IPS DF 19.7 (cell line): ENCODE measurements at regions not wholly inside any gene's neighbourhood (a gene's known extent, or its start where the extent isn't known, plus 50 kb on each side); places are given as distances from the start of the nearest gene placed in this dataset.
"Not testable (repeated sequence)": the region's sequence is repeated elsewhere in the genome, so short reads cannot be mapped to it uniquely, and the experiment has no call there.

Source experiments
- DNase-seq: peaks from one replicate; pipeline ENCODE4 v3.0.0-alpha.2; 2013; ENCODE audit warnings: low read depth, low spot score

- no peak for DNase-seq
Measured at GRCh38 chr6:120805276-120805675, 529.0 kb downstream of the TBC1D32 start.

DNA sequence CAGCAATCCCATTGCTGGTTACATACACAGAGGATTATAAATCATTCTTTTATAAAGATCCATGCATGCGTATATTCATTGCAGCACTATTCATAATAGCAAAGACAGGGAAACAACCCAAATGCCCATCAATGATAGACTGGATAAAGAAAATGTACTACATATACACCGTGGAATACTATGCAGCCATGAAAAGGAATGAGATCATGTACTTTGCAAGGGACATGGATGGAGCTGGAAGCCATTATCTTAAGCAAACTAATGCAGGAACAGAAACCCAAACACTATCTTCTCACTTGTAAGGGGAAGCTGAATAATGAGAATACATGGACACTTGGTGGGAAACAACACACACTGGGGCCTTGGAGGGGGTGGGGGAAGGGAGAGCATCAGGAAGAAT, 529.7 kb downstream of the TBC1D32 start:
- DNase-seq = no peak

GRCh38 chr6:120786682-120787081, 547.6 kb downstream of the TBC1D32 start:
- no peak for DNase-seq

- no peak for DNase-seq
Measured at GRCh38 chr6:120786256-120786655, 548.0 kb downstream of the TBC1D32 start.

DNA sequence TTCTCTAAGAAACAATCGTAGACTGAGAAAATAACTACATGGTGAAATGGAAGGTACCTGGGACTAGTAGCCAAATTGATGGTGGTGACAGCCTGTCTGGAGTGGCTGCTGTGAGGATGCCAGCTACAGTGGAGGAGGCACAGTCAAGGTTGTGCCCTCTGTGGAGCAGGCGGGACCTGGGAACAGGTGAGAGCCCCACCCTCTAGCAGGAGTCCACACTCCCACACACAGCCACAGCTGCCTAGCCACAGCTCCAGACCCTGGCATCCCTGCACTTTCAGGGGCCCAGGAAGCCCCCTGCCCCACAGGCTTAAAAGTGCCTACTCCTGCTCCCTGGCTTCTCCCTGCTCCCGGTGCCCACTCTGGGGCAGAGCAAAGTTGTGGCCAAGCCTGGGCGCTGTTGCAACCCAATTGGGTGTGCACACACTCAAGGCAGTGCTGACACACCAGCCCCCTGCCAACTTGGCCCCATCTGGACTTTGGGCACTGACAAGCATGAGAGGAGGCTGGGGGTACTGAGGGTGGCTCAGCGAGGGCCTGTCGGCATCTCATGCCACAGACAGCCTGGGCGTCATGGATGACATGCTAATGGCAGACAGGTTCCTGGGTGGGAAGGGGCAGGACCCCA, 548.7 kb downstream of the TBC1D32 start:
- DNase-seq = no peak

DNA sequence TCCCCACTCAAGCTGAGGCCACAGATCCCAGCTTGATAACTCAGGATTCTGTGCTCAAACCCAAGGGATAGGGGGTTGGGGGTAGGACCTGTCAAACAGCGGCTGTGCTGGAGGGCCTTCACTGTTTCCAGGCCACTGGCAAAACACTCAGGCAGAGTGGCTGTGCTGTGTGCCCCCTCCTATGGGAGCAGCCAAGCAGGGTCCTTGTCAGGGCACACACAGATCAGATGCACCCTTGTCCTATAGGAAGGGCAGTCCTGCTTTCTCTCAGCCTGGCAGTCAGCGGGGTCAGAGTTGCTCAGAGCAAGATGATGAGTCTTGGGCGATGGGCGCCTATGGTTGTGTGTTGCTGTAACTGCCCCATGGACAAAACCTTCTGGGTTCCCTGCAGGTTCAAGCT, 554.8 kb downstream of the TBC1D32 start:
- DNase-seq = no peak

- DNase-seq = no peak
Measured at GRCh38 chr6:120775698-120776097, 558.6 kb downstream of the TBC1D32 start.

DNA sequence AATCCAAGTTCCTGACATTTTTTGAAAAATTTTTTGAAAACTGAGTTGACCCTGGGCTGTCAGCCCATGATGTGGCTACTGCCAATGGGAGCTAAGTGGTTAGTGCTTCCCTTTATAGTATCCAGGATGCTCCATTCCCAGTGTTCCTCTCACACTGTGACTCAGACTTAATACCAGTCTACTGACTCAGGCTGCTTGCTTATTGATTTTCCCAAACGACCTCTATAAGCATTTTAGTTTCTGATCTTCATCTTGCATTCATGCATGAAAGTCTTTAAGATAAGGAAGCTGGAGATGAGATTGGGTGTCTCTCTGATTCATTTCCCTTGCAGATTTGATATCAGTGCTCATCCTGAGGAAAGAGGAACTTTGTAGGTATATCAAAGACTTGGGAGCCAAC, 560.0 kb downstream of the TBC1D32 start:
- no peak for DNase-seq

DNA sequence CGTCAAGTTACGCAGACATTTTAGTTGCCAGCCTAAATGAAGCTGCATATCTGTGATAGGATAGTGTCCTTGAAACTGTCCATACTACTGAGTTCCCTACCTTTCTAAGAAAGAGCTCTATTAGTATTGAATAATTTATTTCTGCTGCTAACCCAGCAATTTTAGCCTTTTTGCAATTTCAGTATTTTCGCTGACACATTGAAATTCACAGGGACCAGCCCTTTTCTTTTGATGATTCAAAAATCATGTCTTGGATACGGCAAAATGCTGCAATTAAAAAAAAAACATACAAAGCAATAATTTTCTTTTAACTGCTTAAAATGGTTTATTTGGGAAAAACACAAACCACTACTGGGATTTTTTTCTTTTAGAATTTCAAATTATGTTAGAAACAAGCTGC, 563.3 kb downstream of the TBC1D32 start:
- DNase-seq = no peak

GRCh38 chr6:120764312-120764711, 570.0 kb downstream of the TBC1D32 start:
- no peak for DNase-seq

DNA sequence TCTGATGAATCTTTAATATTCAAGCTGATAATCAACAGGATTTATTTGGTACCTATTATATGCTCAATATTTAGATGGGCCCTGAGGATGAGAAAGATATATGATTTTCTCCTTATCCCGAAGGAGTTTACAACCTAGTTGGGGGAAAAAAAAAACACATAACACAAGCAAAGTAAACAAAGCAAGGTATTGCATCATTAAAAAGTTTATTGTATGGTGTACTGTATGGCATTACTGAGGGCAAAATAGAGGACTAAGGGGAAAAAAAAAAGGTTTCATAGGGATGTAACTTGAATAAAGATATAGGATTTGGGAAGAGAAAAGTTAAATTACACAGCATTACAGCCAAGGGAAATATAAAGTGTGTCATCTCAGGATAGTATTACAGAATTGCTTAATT, 574.7 kb downstream of the TBC1D32 start:
- no peak for DNase-seq

DNA sequence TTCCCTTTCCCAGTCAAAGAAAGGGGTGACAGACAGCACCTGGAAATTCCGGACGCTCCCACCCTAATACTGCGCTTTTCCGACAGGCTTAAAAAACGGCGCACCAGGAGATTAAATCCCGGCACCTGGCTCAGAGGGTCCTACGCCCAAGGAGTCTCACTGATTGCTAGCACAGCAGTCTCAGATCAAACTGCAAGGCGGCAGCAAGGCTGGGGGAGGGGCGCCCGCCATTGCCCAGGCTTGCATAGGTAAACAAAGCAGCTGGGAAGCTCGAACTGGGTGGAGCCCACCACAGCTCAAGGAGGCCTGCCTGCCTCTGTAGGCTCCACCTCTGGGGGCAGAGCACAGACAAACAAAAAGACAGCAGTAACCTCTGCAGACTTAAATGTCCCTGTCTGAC, 585.7 kb downstream of the TBC1D32 start:
- not testable (repeated sequence) for DNase-seq

DNA sequence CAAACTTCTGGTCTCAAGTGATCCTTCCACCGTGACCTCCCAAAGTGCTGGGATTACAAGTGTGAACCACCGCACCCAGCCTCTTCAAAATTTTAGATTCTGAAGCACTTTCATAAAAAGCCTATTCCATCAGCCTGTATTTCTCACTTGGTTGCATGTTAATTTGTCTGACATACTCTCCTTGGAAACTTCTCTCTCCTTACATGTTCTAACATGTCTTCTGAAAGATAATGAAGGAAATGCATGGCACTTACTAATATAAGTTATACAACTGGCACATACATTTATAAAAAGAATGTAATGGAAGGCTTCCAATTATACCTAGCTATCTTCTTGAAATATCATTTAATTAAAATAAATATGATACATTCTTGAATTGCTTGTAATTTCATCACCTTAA, 597.5 kb downstream of the TBC1D32 start:
- no peak for DNase-seq

GRCh38 chr6:120735641-120736040, 598.6 kb downstream of the TBC1D32 start:
- DNase-seq = no peak

GRCh38 chr6:120711255-120711654, 623.0 kb downstream of the TBC1D32 start:
- DNase-seq = no peak

GRCh38 chr6:120700001-120700400, 634.3 kb downstream of the TBC1D32 start:
- DNase-seq = no peak

GRCh38 chr6:120686492-120686891, 647.8 kb downstream of the TBC1D32 start:
- no peak for DNase-seq

GRCh38 chr6:120682145-120682544, 652.1 kb downstream of the TBC1D32 start:
- DNase-seq = no peak

DNA sequence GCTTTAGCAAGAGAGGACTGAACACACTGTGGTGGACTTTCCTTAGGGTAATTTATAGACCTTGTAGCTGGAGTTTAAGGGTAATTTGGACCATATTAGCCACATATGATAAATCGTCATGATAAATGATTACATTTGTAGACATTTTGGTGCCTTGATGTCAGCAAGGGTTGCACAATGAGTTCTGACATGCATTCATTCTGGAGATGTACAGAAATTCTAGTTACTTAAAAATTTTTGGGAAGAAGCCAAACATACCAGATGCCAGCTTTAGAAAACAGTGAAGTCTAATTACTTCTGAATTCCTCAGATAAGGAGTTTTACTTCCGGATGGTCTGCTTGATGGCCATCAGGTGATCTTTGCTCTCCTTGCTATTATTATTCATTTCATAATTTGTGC, 653.1 kb downstream of the TBC1D32 start:
- no peak for DNase-seq

DNA sequence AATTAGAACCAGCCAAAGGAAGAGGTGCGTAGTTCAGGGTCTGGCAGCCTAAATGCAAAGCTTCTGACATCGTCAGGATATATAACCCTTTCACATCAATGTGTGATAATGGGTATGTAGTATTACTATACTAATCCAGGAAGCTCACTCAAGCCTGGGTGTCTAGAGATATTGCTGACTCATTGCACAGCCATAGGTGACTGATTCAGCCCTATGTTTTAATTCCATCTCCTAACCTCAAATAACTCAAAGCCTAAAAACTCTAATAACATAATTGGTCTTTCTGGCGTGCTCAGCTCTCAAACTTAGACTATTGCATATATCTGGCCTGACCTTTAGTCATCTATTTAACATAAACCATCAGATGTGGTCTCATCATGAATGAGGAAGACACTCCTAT, 658.4 kb downstream of the TBC1D32 start:
- no peak for DNase-seq

- peak; percentile 28 for DNase-seq
Measured at GRCh38 chr6:120671519-120671918, 662.8 kb downstream of the TBC1D32 start.

DNA sequence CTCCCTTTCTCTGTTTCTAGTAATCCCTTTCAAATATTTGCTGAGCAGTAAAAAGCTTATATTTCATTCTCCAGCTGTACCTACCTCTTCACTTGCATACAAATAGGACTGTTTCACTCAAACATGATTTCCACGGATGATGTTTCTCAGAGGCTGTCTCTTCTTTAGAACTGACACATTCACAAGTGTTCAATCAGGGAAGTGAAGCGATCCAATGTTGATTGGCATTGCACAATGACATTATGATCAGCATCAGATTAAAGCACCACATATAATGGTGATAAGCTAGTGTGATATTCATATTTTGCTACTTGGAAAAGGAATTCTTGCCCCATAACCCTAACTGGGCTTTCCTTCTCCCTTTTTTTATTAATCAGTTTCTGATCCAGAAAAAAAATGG, 681.8 kb downstream of the TBC1D32 start:
- no peak for DNase-seq

GRCh38 chr6:120648713-120649112, 685.6 kb downstream of the TBC1D32 start:
- DNase-seq = no peak

DNA sequence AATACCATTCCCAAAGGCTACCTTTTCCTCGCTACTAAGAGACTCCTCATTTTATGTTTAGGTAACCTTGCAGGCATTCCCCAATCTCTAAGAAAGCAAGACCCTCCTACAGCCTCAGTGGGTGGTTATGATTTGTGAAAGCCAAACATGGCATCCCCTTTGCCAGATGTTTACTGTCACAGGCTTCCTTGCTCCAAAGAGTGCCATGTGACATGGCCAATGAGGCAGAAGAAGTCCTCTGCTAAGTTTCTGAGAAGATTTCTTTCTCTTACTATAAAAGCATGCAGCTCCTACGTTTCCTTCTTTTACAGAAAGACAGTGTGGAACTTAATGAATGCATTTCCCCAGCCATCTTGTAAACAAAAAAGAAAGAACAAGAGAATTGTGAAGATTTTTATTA, 688.2 kb downstream of the TBC1D32 start:
- DNase-seq = no peak
